ENCODE measurements at regions not wholly inside any gene's neighbourhood (a gene's known extent, or its start where the extent isn't known, plus 50 kb on each side); places are given as distances from the start of the nearest gene placed in this dataset.
"Not testable (repeated sequence)": the region's sequence is repeated elsewhere in the genome, so short reads cannot be mapped to it uniquely, and the experiment has no call there.

DNA sequence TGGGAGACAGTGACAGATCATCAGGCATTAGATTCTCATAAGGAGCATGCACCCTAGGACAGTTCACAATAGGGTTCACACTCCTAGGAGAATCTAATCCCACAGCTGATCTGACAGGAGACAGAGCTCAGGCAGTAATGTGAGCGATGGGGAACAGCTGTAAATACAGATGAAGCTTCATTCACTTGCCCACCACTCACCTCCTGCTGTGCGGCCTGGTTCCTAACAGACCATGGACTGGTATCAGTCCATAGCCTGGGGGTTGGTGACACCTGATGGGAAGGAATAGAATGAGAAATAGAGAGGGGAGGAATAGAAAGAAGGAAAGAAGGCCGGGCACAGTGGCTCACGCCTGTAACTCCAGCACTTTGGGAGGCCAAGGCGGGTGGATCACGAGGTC is 336.8 kb upstream of the SASH1 start:
- H3K4me3 Mint-ChIP-seq, result no peak overlapping the region
- no peak overlapping the region for H3K27ac Mint-ChIP-seq
- Histone ChIP-seq H3K27ac (ENCODE audit: low read length) (no peak overlapping the region), H3K27me3 (ENCODE audit: control insufficient read depth, insufficient read depth, low read length) (no peaks in the 10 kb centered on the region), H3K4me3 (ENCODE audit: low read length) (no peak overlapping the region), H3K9me3 (ENCODE audit: control insufficient read depth, insufficient read depth, low read length) (peaks cover 7% of the 10 kb centered on the region), H3K36me3 (ENCODE audit: control insufficient read depth, insufficient read depth, low read length) (no peaks in the 10 kb centered on the region), H3K4me1 (ENCODE audit: control insufficient read depth, insufficient read depth, low read length) (no peaks in the 10 kb centered on the region)
- no peaks in the 10 kb centered on the region for H3K36me3 Mint-ChIP-seq
- WGBS (ENCODE audit: insufficient coverage), result 97% methylated on average over 3 of the region's 6 CpGs
- H3K4me1 Mint-ChIP-seq, result no peaks in the 10 kb centered on the region
- intact Hi-C loops (cut with micrococcal nuclease), result no loop called here
- TF ChIP-seq, protein P1, sequence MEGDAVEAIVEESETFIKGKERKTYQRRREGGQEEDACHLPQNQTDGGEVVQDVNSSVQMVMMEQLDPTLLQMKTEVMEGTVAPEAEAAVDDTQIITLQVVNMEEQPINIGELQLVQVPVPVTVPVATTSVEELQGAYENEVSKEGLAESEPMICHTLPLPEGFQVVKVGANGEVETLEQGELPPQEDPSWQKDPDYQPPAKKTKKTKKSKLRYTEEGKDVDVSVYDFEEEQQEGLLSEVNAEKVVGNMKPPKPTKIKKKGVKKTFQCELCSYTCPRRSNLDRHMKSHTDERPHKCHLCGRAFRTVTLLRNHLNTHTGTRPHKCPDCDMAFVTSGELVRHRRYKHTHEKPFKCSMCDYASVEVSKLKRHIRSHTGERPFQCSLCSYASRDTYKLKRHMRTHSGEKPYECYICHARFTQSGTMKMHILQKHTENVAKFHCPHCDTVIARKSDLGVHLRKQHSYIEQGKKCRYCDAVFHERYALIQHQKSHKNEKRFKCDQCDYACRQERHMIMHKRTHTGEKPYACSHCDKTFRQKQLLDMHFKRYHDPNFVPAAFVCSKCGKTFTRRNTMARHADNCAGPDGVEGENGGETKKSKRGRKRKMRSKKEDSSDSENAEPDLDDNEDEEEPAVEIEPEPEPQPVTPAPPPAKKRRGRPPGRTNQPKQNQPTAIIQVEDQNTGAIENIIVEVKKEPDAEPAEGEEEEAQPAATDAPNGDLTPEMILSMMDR (IDR thresholded peaks at IDR 0.05), result no peak
- DNase-seq (no peak), ATAC-seq (no peak)
- peaks cover 7 to 8% of the 10 kb centered on the region in 2 donors for H3K9me3 Mint-ChIP-seq
- H3K27me3 Mint-ChIP-seq (ENCODE audit: low read depth in 2 of 2), result no peaks in the 10 kb centered on the region

DNA sequence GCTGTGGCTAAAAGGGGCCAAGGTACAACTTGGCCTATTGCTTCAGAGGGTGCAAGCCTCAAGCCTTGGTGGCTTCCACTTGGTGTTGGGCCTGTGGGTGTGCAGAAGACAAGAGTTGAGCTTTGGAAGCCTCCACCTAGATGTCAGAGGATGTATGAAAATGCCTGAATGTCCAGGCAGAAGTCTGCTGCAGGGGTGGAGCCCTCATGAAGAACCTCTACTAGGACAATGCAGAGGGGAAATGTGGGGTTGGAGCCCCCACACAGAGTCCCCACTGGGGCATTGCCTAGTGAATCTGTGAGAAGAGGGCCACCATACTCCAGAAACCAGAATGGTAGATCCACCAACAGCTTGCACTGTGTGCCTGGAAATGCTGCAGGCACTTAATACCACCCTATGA is 332.1 kb upstream of the SASH1 start:
- H3K4me1 ChIP-seq (ENCODE audit: control insufficient read depth, insufficient read depth, low read length); H3K27me3 ChIP-seq (ENCODE audit: control insufficient read depth, insufficient read depth, low read length); H3K36me3 Mint-ChIP-seq; H3K27me3 Mint-ChIP-seq (ENCODE audit: low read depth in 2 of 2); H3K27ac Mint-ChIP-seq; H3K27ac ChIP-seq (ENCODE audit: low read length); H3K4me3 Mint-ChIP-seq; intact Hi-C loops (cut with micrococcal nuclease); ATAC-seq; H3K4me1 Mint-ChIP-seq; H3K36me3 ChIP-seq (ENCODE audit: control insufficient read depth, insufficient read depth, low read length); DNase-seq; H3K9me3 ChIP-seq (ENCODE audit: control insufficient read depth, insufficient read depth, low read length); H3K4me3 ChIP-seq (ENCODE audit: low read length): not testable (repeated sequence)
- H3K9me3 Mint-ChIP-seq, result peaks cover 7 to 14% of the 10 kb centered on the region in 2 donors

DNA sequence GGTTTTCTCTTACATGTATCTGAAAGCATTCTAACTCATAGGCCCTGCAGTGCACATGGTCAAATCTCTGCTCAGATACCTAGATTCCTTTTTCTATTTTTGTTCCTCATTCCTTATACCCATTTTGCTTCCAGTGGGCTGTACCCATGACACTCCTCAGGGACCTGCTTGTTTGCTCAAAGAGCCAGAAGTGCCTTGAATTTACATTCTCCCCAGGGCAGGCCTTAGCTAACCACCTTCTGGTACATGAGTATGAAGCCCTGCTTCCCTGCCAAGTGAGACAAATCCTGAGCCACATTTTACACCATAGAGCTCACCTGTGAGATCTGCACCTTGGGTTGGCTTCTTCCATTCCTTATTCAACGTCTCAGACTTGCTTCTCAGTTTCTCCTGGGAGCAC is 326.6 kb upstream of the SASH1 start:
- 60% methylated on average over 1 of the region's 1 CpG for WGBS (ENCODE audit: insufficient coverage)
- Mint-ChIP-seq H3K4me1 (no peaks in the 10 kb centered on the region), H3K27ac (no peak overlapping the region), H3K4me3 (no peak overlapping the region), H3K9me3 (peaks cover 8 to 30% of the 10 kb centered on the region in 2 donors), H3K36me3 (no peaks in the 10 kb centered on the region), H3K27me3 (ENCODE audit: low read depth in 2 of 2) (no peaks in the 10 kb centered on the region)
- TF ChIP-seq, protein P1 (IDR thresholded peaks at IDR 0.05), result no peak
- Histone ChIP-seq H3K27ac (ENCODE audit: low read length) (no peak overlapping the region), H3K27me3 (ENCODE audit: control insufficient read depth, insufficient read depth, low read length) (no peaks in the 10 kb centered on the region), H3K36me3 (ENCODE audit: control insufficient read depth, insufficient read depth, low read length) (no peaks in the 10 kb centered on the region), H3K4me1 (ENCODE audit: control insufficient read depth, insufficient read depth, low read length) (no peaks in the 10 kb centered on the region), H3K9me3 (ENCODE audit: control insufficient read depth, insufficient read depth, low read length) (no peaks in the 10 kb centered on the region), H3K4me3 (ENCODE audit: low read length) (no peak overlapping the region)
- DNase-seq (no peak), ATAC-seq (no peak)
- intact Hi-C loops (cut with micrococcal nuclease), result no loop called here

DNA sequence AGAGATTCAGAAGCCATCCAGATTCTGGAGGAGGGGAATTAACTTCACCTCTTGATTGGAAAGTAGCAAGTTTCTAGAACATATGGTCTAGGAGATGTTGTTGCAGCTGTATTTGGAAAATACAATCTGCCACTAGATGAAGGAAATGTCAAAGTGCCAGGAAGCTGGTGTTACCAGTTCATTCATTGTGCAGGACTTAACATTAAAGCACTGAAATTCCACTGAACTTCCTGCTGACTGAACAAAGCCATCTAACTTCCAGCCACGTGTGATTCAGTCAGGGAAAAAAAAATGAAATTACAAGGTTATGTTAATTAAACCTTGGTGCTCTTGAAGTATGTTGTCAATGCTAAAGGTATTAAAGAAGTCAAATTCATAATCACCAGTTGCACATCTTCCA is 321.5 kb upstream of the SASH1 start:
- H3K9me3 ChIP-seq (ENCODE audit: control insufficient read depth, insufficient read depth, low read length), result peaks cover 3% of the 10 kb centered on the region
- intact Hi-C loops (cut with micrococcal nuclease), result no loop called here
- no peaks in the 10 kb centered on the region for H3K27me3 ChIP-seq (ENCODE audit: control insufficient read depth, insufficient read depth, low read length)
- peaks cover 14 to 20% of the 10 kb centered on the region in 2 donors for H3K9me3 Mint-ChIP-seq
- H3K4me3 ChIP-seq (ENCODE audit: low read length), result no peak overlapping the region
- H3K27me3 Mint-ChIP-seq (ENCODE audit: low read depth in 2 of 2), result no peaks in the 10 kb centered on the region
- ATAC-seq, result no peak
- no peak overlapping the region for H3K27ac Mint-ChIP-seq
- TF ChIP-seq, protein P1 (IDR thresholded peaks at IDR 0.05), result no peak
- H3K4me1 ChIP-seq (ENCODE audit: control insufficient read depth, insufficient read depth, low read length), result no peaks in the 10 kb centered on the region
- no peak overlapping the region for H3K4me3 Mint-ChIP-seq
- WGBS (ENCODE audit: insufficient coverage), result no CpG with 5 or more reads among the region's 1 CpG
- no peaks in the 10 kb centered on the region for H3K4me1 Mint-ChIP-seq
- H3K27ac ChIP-seq (ENCODE audit: low read length), result no peak overlapping the region
- H3K36me3 ChIP-seq (ENCODE audit: control insufficient read depth, insufficient read depth, low read length), result no peaks in the 10 kb centered on the region
- DNase-seq, result no peak
- no peaks in the 10 kb centered on the region for H3K36me3 Mint-ChIP-seq
